Endothelial cell of umbilical vein (primary cell): ENCODE measurements at regions not wholly inside any gene's neighbourhood (a gene's known extent, or its start where the extent isn't known, plus 50 kb on each side); places are given as distances from the start of the nearest gene placed in this dataset.

Experiments
- BruUV-seq: library from RNA; stranded (reverse); fragments of 400-500 nt; replicated peaks from 2 replicates; lab custom pipeline; 2021; lab: Mats Ljungman, UMichigan
- CTCF ChIA-PET: fragments of 300-600, 350-600 bp; sonication (Branson Sonifier 250); formaldehyde crosslinking; loops from one replicate; lab custom pipeline; 2021; ENCODE audit warnings: antibody characterized with exemption, inconsistent platforms; lab: Charles Lee
- POLR2A ChIA-PET: fragments of 300-600, 350-600 bp; sonication (Branson Sonifier 250); formaldehyde crosslinking; loops from one replicate; lab custom pipeline; 2021; ENCODE audit warnings: antibody characterized with exemption, inconsistent platforms; lab: Charles Lee
- DNase-seq: peaks from one replicate; pipeline ENCODE4 v3.0.0-alpha.2; 2011; ENCODE audit warnings: low read depth, low spot score
- FAIRE-seq: peaks from 2 replicates; lab custom pipeline; 2011; peaks lifted over from hg19 to GRCh38; lab: Jason Lieb, UNC
- H2AFZ ChIP-seq: 2 replicates; pipeline ENCODE4 v1.6.0; 2012; ENCODE audit warnings: low read depth, low read length, control low read depth, inconsistent platforms
- H3K27ac ChIP-seq: 2 replicates; pipeline ENCODE4 v1.5.1; 2011; ENCODE audit warnings: low read depth, mild to moderate bottlenecking, control low read depth, low read length, moderate library complexity; ENCODE audit not compliant: insufficient read depth
- H3K27me3 ChIP-seq, 2 experiments: 2 replicates each; pipeline versions ENCODE4 v1.6.0 to v1.6.1; 2011; ENCODE audit warnings: low read length in 2 of 2, mixed read lengths in 1 of 2; ENCODE audit not compliant: control insufficient read depth in 2 of 2, insufficient read depth in 2 of 2
- H3K36me3 ChIP-seq, 2 experiments: 2 replicates in 1 of 2; 3 replicates in 1 of 2; pipeline ENCODE4 v1.5.1; 2011; ENCODE audit warnings: low read length in 2 of 2, mild to moderate bottlenecking in 1 of 2, moderate library complexity in 1 of 2; ENCODE audit not compliant: control insufficient read depth in 2 of 2, insufficient read depth in 2 of 2; ENCODE audit errors: extremely low read depth in 1 of 2
- H3K4me1 ChIP-seq: 3 replicates; pipeline ENCODE4 v1.5.1; 2011; ENCODE audit warnings: mild to moderate bottlenecking, low read length; ENCODE audit not compliant: control insufficient read depth, insufficient read depth; ENCODE audit errors: extremely low read depth
- H3K4me2 ChIP-seq: 2 replicates; pipeline ENCODE4 v1.6.1; 2011; ENCODE audit warnings: low read length, control low read depth, mixed read lengths; ENCODE audit not compliant: insufficient read depth
- H3K4me3 ChIP-seq, 3 experiments: fragments of 200-600 bp in 1 of 3; sonication (generic), shearing (Covaris generic) in 1 of 3; replicated peaks in 1 of 3; 2 replicates each; pipeline ENCODE4 v1.5.1; 2011 to 2016; ENCODE audit warnings: control low read depth in 3 of 3, low read length in 3 of 3, mild to moderate bottlenecking in 2 of 3, inconsistent platforms in 1 of 3, low read depth in 1 of 3, moderate library complexity in 1 of 3; ENCODE audit not compliant: insufficient read depth in 1 of 3
- H3K79me2 ChIP-seq: 2 replicates; pipeline ENCODE4 v1.6.0; 2012; ENCODE audit warnings: low read length, inconsistent platforms; ENCODE audit not compliant: control insufficient read depth, insufficient read depth
- H3K9ac ChIP-seq: replicated peaks from 2 replicates; pipeline ENCODE3; 2011; ENCODE audit warnings: low read length, control low read depth; ENCODE audit not compliant: insufficient read depth; ENCODE audit errors: extremely low read depth
- H3K9me1 ChIP-seq: replicated peaks from 3 replicates; pipeline ENCODE4 v1.6.0; 2011; ENCODE audit warnings: mild to moderate bottlenecking, low read length; ENCODE audit not compliant: control insufficient read depth, insufficient read depth; ENCODE audit errors: extremely low read depth
- H3K9me3 ChIP-seq: replicated peaks from 2 replicates; pipeline ENCODE4 v1.5.1; 2012; ENCODE audit warnings: low read length, inconsistent platforms; ENCODE audit not compliant: control insufficient read depth, insufficient read depth
- H4K20me1 ChIP-seq: replicated peaks from 2 replicates; pipeline ENCODE3; 2011; ENCODE audit warnings: mild to moderate bottlenecking, low read length; ENCODE audit not compliant: control insufficient read depth, insufficient read depth; ENCODE audit errors: extremely low read depth
- CTCF ChIP-seq, 2 donors: IDR thresholded peaks; 1 replicate in 1 of 2; 2 replicates in 1 of 2; pipeline ENCODE4 v1.5.1; 2011; ENCODE audit warnings: low read length in 2 of 2, mild to moderate bottlenecking in 2 of 2, moderate library complexity in 2 of 2, control low read depth in 1 of 2, inconsistent platforms in 1 of 2, low read depth in 1 of 2; ENCODE audit not compliant: insufficient read depth in 1 of 2; ENCODE audit errors: extremely low read depth in 1 of 2
- EZH2 ChIP-seq: IDR thresholded peaks from 2 replicates; pipeline ENCODE4 v1.6.1; 2012; ENCODE audit warnings: borderline replicate concordance, low read depth, mild to moderate bottlenecking, moderate library complexity, low read length, inconsistent platforms; ENCODE audit not compliant: severe bottlenecking
- FOS ChIP-seq: IDR thresholded peaks from 2 replicates; pipeline ENCODE4 v1.6.1; 2011; ENCODE audit warnings: mild to moderate bottlenecking, low read length, moderate library complexity, borderline replicate concordance; ENCODE audit not compliant: insufficient read depth
- GATA2 ChIP-seq: IDR thresholded peaks from 2 replicates; pipeline ENCODE4 v1.7.0; 2011; ENCODE audit warnings: low read depth, mild to moderate bottlenecking, moderate library complexity, mixed read lengths, low read length; ENCODE audit not compliant: insufficient read length, insufficient read depth
- JUN ChIP-seq: IDR thresholded peaks from 2 replicates; pipeline ENCODE4 v1.6.1; 2011; ENCODE audit warnings: borderline replicate concordance, low read depth; ENCODE audit not compliant: insufficient read length, insufficient read depth
- MAX ChIP-seq: IDR thresholded peaks from 2 replicates; pipeline ENCODE4 v1.6.1; 2011; ENCODE audit not compliant: insufficient read depth, insufficient read length
- MYC ChIP-seq: IDR thresholded peaks from one replicate; pipeline ENCODE4 v1.6.1; 2011; ENCODE audit warnings: mild to moderate bottlenecking, low read depth, low read length
- POLR2A ChIP-seq: IDR thresholded peaks from 2 replicates; pipeline ENCODE4 v1.6.1; 2012; ENCODE audit warnings: low read depth, mild to moderate bottlenecking, control low read depth, low read length
- POLR2AphosphoS5 ChIP-seq: IDR thresholded peaks from 2 replicates; pipeline ENCODE4 v1.6.1; 2012; ENCODE audit warnings: low read depth, mild to moderate bottlenecking, control low read depth, low read length, moderate library complexity; ENCODE audit not compliant: insufficient read depth
- dilution Hi-C: fragments of 300-500 bp; cut with MboI; formaldehyde crosslinking; loops from one replicate; pipeline ENCODE4 v1.15.0; 2019; ENCODE audit warnings: low sequenced_read_pairs; ENCODE audit not compliant: extremely low pct_ligation_motif_present
- intact Hi-C: fragments of 100-400 bp; cut with micrococcal nuclease; formaldehyde crosslinking; loops from one replicate; pipeline ENCODE4 v1.10.0; 2022

- DNase-seq, result no peak
- H3K4me1 ChIP-seq, result peaks cover 29% of the 10 kb centered on the region
- H3K9ac ChIP-seq, result no peak overlapping the region
- BruUV-seq, result no TSS peak
- no peaks in the 10 kb centered on the region for H3K36me3 ChIP-seq
- ChIA-PET CTCF (no interaction called here), POLR2A (no interaction called here)
- no peaks in the 10 kb centered on the region for H3K27me3 ChIP-seq
- H3K27ac ChIP-seq, result no peak overlapping the region
- no peak overlapping the region for H3K4me3 ChIP-seq
- intact Hi-C loops, result no loop called here
- H3K4me2 ChIP-seq, result no peak overlapping the region
- H3K9me1 ChIP-seq, result no peaks in the 10 kb centered on the region
- TF ChIP-seq MYC (no peak), CTCF (IDR thresholded peaks at IDR 0.05; ENCODE audit: extremely low read depth in 1 of 2, insufficient read depth in 1 of 2, low read depth in 1 of 2, low read length in 2 of 2) (no peak), FOS (no peak), EZH2 (no peak), POLR2AphosphoS5 (no peak), MAX (no peak), JUN (no peak), GATA2 (no peak), POLR2A (no peak)
- no peak overlapping the region for H2AFZ ChIP-seq
- no peaks in the 10 kb centered on the region for H3K9me3 ChIP-seq
- no peaks in the 10 kb centered on the region for H4K20me1 ChIP-seq
- no peaks in the 10 kb centered on the region for H3K79me2 ChIP-seq
- dilution Hi-C loops, result no loop called here
- no peak for FAIRE-seq
Measured at GRCh38 chr12:30043151-30043847, 259.6 kb upstream of the TMTC1 start.
